ENCODE measurements at regions not wholly inside any gene's neighbourhood (a gene's known extent, or its start where the extent isn't known, plus 50 kb on each side); places are given as distances from the start of the nearest gene placed in this dataset.
A peak's percentile ranks its signal among the peaks of the same experiment; 100 is the strongest.
"Not testable (repeated sequence)": the region's sequence is repeated elsewhere in the genome, so short reads cannot be mapped to it uniquely, and the experiment has no call there.

DNA sequence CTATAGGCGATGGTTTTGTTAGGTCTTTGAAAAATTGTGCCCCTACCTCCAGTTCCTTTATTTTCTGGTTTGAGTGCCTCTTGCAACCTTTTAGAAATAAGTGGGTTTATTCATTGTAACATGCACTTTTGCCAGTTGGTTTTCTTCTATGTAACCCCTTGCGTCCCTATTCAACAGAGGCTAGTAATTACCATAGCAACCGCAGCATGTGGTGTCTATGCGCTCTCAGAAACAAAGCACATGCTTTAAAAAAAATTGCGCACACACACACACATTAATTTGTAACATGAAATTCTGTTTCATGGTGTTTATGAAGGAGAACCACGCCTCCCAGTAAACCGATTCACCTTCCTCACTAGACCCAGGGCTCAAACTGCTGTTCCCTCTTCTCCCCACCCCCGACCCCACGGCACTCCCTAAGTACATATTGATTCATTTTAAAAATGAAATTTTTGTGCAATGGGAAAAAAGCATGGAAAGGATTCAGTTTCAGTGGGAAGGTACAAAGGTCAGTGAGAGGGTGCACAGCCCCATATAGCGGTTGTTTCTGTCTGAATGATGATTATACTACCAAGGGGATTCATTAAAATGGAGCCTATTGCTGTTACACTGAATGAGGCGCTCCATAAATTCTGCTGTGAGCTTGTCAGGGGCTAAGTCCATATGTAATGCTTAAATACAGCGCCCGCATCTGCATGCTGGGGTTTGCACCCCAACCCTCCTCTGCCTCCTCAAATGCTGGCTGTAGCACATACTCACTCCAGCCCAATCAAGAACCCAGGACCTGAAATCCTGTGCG, 206.9 kb downstream of the ICOS start:
- Histone ChIP-seq H3K4me2 (ENCODE audit: low read length) (no peak overlapping the region), H3K27ac (ENCODE audit: low read depth, low read length, poor library complexity, severe bottlenecking) (no peak overlapping the region), H3K36me3 (ENCODE audit: insufficient read depth, low read length) (no peaks in the 10 kb centered on the region), H3K27me3 (ENCODE audit: insufficient read depth, low read length) (no peaks in the 10 kb centered on the region), H2AFZ (ENCODE audit: low read length) (no peak overlapping the region), H3K9me3 (ENCODE audit: low read length) (no peaks in the 10 kb centered on the region), H3K4me3 (ENCODE audit: low read depth, low read length, poor library complexity, severe bottlenecking) (no peak overlapping the region), H3K9ac (ENCODE audit: low read length) (no peak overlapping the region), H3F3A (ENCODE audit: insufficient read depth, low read length) (no peaks in the 10 kb centered on the region), H3K4me1 (ENCODE audit: insufficient read depth, low read length, severe bottlenecking) (no peaks in the 10 kb centered on the region), H3K9me2 (ENCODE audit: low read depth, low read length) (no peaks in the 10 kb centered on the region), H3K79me2 (ENCODE audit: insufficient read depth, low read length) (no peaks in the 10 kb centered on the region), H4K20me1 (ENCODE audit: insufficient read depth, low read length) (no peaks in the 10 kb centered on the region)
- TF ChIP-seq CTCF (IDR thresholded peaks at IDR 0.05; ENCODE audit: low read length), result no peak
- TF ChIP-seq EZH2 (IDR thresholded peaks at IDR 0.05; ENCODE audit: borderline replicate concordance, low read length), result no peak

DNA sequence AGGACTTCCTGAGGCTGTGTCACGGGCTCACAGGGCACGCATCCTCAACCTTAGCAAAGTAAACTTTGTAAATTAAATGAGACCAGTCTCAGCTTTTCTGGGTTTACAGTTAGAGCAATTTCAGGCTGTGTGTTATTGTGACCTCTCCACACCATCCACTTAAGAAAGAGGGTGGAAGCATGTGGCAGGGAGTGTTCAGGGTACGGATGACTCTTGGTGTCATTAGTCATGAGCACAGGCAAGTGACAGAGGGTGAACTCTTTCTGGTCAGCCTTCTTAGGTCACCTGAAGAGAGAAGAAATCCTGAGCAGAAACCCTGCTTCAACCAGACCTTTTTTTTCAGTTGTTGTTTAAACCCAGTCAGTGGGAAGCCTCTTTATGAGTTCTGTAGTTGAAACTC, 207.9 kb downstream of the ICOS start:
- Histone ChIP-seq H4K20me1 (ENCODE audit: insufficient read depth, low read length) (no peaks in the 10 kb centered on the region), H3K9ac (ENCODE audit: low read length) (no peak overlapping the region), H3K79me2 (ENCODE audit: insufficient read depth, low read length) (no peaks in the 10 kb centered on the region), H3K4me3 (ENCODE audit: low read depth, low read length, poor library complexity, severe bottlenecking) (no peak overlapping the region), H3K4me1 (ENCODE audit: insufficient read depth, low read length, severe bottlenecking) (no peaks in the 10 kb centered on the region), H2AFZ (ENCODE audit: low read length) (no peak overlapping the region), H3K9me3 (ENCODE audit: low read length) (no peaks in the 10 kb centered on the region), H3K9me2 (ENCODE audit: low read depth, low read length) (no peaks in the 10 kb centered on the region), H3K27ac (ENCODE audit: low read depth, low read length, poor library complexity, severe bottlenecking) (no peak overlapping the region), H3K36me3 (ENCODE audit: insufficient read depth, low read length) (no peaks in the 10 kb centered on the region), H3F3A (ENCODE audit: insufficient read depth, low read length) (no peaks in the 10 kb centered on the region), H3K27me3 (ENCODE audit: insufficient read depth, low read length) (no peaks in the 10 kb centered on the region), H3K4me2 (ENCODE audit: low read length) (no peak overlapping the region)
- TF ChIP-seq EZH2 (IDR thresholded peaks at IDR 0.05; ENCODE audit: borderline replicate concordance, low read length), result no peak

DNA sequence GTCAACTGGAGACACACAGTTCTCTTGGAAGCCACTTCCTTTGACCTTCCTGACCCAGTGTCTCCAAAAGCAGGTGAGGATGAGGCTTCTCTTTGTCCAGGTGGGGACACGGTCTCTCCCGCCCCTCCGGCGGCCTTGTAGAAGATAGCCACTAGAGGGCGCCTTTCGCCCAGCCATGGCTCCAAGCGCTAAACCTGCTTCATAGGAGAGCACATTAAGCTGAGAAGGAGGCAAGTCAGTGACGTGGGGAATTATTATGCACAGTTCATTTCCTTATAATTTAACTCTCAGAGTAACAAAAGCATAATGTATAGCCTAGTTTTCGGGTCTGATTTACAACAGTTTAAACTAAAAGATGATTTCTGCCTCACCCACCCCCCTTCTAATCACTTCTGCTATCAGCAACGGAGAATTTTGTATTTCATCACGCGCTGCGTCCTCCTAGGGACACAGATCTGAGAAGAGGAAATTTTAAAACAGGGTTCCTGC, 208.7 kb downstream of the ICOS start:
- no peaks in the 10 kb centered on the region for H3K9me3 ChIP-seq (ENCODE audit: low read length)
- H2AFZ ChIP-seq (ENCODE audit: low read length), result no peak overlapping the region
- H3K9ac ChIP-seq (ENCODE audit: low read length), result no peak overlapping the region
- no peaks in the 10 kb centered on the region for H3F3A ChIP-seq (ENCODE audit: insufficient read depth, low read length)
- no peak overlapping the region for H3K4me3 ChIP-seq (ENCODE audit: low read depth, low read length, poor library complexity, severe bottlenecking)
- no peaks in the 10 kb centered on the region for H3K4me1 ChIP-seq (ENCODE audit: insufficient read depth, low read length, severe bottlenecking)
- no peaks in the 10 kb centered on the region for H3K9me2 ChIP-seq (ENCODE audit: low read depth, low read length)
- no peaks in the 10 kb centered on the region for H4K20me1 ChIP-seq (ENCODE audit: insufficient read depth, low read length)
- H3K27me3 ChIP-seq (ENCODE audit: insufficient read depth, low read length), result no peaks in the 10 kb centered on the region
- TF ChIP-seq CTCF (IDR thresholded peaks at IDR 0.05; ENCODE audit: low read length), result peak; percentile 85
- no peak for TF ChIP-seq EZH2 (IDR thresholded peaks at IDR 0.05; ENCODE audit: borderline replicate concordance, low read length)
- no peak overlapping the region for H3K27ac ChIP-seq (ENCODE audit: low read depth, low read length, poor library complexity, severe bottlenecking)
- no peaks in the 10 kb centered on the region for H3K79me2 ChIP-seq (ENCODE audit: insufficient read depth, low read length)
- no peak overlapping the region for H3K4me2 ChIP-seq (ENCODE audit: low read length)
- no peaks in the 10 kb centered on the region for H3K36me3 ChIP-seq (ENCODE audit: insufficient read depth, low read length)

DNA sequence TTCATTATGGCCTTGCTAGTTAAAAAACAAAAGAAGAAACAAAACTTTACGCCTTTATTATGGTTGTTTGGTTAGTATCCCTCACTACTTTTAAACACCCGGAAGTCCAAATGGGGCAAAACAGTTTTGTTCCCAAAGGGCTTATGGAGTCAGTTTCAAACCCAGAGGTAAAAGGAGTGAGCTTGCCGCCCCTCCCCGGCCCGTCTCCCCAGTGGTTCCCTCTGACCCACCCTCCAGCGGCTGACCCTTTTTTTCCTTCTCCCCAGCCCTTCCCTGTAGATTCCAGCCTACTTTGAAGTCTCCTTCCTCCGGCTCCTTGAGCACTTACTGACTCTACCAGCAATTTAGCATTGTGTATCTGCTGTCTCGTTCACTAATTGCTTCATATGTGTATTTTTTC, 209.2 kb downstream of the ICOS start:
- Histone ChIP-seq H3K79me2 (ENCODE audit: insufficient read depth, low read length) (no peaks in the 10 kb centered on the region), H3K9me3 (ENCODE audit: low read length) (no peaks in the 10 kb centered on the region), H3K27me3 (ENCODE audit: insufficient read depth, low read length) (no peaks in the 10 kb centered on the region), H3F3A (ENCODE audit: insufficient read depth, low read length) (no peaks in the 10 kb centered on the region), H3K4me3 (ENCODE audit: low read depth, low read length, poor library complexity, severe bottlenecking) (no peak overlapping the region), H3K36me3 (ENCODE audit: insufficient read depth, low read length) (no peaks in the 10 kb centered on the region), H3K9me2 (ENCODE audit: low read depth, low read length) (no peaks in the 10 kb centered on the region), H3K4me1 (ENCODE audit: insufficient read depth, low read length, severe bottlenecking) (no peaks in the 10 kb centered on the region), H2AFZ (ENCODE audit: low read length) (no peak overlapping the region), H3K27ac (ENCODE audit: low read depth, low read length, poor library complexity, severe bottlenecking) (no peak overlapping the region), H4K20me1 (ENCODE audit: insufficient read depth, low read length) (no peaks in the 10 kb centered on the region), H3K9ac (ENCODE audit: low read length) (no peak overlapping the region), H3K4me2 (ENCODE audit: low read length) (no peak overlapping the region)
- TF ChIP-seq EZH2 (IDR thresholded peaks at IDR 0.05; ENCODE audit: borderline replicate concordance, low read length), result no peak
- TF ChIP-seq CTCF (IDR thresholded peaks at IDR 0.05; ENCODE audit: low read length), result no peak

- H3K27me3 ChIP-seq (ENCODE audit: insufficient read depth, low read length); H3K9ac ChIP-seq (ENCODE audit: low read length): not testable (repeated sequence)
These were observed 210.5 kb downstream of the ICOS start for GRCh38 chr2:204147040-204147439.

More at GRCh38 chr2:204147040-204147439, 210.5 kb downstream of the ICOS start:
- not testable (repeated sequence) for H3K36me3 ChIP-seq (ENCODE audit: insufficient read depth, low read length); H3K4me2 ChIP-seq (ENCODE audit: low read length); H3K9me3 ChIP-seq (ENCODE audit: low read length); H3F3A ChIP-seq (ENCODE audit: insufficient read depth, low read length); H3K79me2 ChIP-seq (ENCODE audit: insufficient read depth, low read length); H3K4me3 ChIP-seq (ENCODE audit: low read depth, low read length, poor library complexity, severe bottlenecking); H3K9me2 ChIP-seq (ENCODE audit: low read depth, low read length); H4K20me1 ChIP-seq (ENCODE audit: insufficient read depth, low read length); H2AFZ ChIP-seq (ENCODE audit: low read length); H3K4me1 ChIP-seq (ENCODE audit: insufficient read depth, low read length, severe bottlenecking); H3K27ac ChIP-seq (ENCODE audit: low read depth, low read length, poor library complexity, severe bottlenecking)
